Stimulated activated CD4-positive, alpha-beta T cell treated with anti-CD3 and anti-CD28 coated beads, Interleukin-4, amount 100 ng/mL, for 24 hours (primary cell): ENCODE measurements at regions not wholly inside any gene's neighbourhood (a gene's known extent, or its start where the extent isn't known, plus 50 kb on each side); places are given as distances from the start of the nearest gene placed in this dataset.

Experiments
- DNase-seq: peaks from one replicate; pipeline ENCODE4 v3.0.0-alpha.2; 2020

DNA sequence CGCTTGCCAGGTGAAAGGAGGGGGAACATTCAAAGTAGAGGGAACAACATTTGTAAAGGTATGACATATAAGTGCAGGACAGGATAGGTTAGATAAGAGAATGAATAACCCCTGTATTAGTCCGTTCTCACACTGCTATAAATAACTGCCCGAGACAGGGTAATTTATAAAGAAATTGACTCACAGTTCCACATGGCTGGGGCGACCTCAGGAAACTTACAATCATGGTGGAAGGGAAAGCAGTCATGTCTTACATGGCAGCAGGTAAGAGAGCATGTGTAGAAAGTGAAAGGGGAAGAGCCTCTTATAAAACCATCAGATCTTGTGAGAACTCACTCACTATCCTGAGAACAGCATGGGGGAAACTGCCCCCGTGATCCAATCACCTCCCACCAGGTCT, 223.8 kb downstream of the SOX9 start:
- no peak for DNase-seq

DNA sequence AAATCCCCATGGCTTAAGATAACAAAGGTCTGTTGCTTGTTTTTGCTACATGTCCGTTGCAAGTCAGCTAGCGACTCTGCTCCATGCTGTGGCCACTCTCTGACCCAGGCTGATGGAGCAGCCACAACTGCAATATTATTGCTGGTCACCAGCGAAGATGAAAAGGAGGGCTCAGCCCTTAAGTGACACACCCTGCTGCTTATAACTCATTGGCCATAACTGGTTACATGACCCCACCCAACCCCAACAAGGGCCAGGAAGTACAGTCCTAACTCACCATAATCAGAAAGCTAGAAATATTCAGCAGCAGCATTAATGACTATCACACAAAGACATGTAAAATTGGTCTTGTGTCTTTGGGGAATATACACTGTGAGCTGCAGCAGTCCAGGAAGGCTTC, 224.3 kb downstream of the SOX9 start:
- DNase-seq: no peak

DNA sequence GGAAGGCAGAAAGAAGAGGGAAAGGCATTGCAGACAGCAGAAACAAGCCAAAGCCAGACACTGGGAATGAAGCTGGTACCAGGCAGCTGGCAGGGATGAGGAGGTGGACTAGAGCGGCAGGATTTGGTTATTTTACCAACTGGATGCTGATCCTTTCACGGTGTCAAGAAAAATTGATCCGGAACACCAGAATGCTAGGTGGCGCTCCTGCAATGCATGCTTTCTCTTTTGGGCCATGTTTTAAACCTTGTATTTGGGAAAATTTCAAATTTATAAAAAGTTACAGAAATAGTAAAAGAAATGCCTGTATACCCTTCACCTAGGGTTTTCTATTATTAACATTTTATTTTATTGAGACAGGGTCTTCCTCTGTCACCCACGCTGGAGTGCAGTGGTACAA, 224.7 kb downstream of the SOX9 start:
- DNase-seq: no peak

DNA sequence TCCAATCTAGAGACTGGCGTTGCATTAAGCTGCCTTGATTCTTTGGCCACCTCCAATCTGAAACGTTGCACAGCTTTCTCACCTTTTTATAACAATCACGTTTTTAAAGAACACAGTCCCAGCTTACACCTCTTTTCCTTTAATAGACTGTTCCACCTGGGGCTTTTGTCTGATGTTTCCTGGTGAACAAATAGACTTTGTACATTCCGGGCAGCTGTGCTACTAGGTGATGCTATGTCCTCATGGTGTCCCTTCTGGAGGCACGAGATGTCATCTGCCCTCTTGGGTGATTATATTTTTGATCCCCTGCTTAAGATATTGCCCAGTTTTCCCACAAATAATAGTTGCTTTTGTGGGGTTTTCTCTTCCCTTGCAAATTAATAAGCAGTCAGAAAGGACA, 225.5 kb downstream of the SOX9 start:
- DNase-seq: no peak

DNA sequence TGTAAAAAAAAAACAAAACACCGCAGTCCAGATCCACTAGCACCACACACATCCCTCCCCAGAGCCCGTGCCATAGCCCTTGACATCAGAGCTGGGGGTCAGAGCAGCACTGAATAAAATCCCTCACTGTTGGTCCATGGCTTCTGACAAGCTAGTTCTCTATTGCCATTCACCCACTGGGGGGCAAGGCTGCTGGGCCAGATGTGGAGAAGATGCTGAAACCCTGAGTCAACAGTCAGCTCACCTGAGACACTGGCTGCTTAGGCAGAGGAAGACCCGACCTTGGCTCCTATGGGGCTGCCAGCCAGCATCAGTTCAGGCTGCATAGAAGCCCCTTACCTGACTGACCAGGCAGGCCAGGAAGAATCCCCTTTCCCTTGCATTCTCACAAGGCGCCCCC, 228.2 kb downstream of the SOX9 start:
- DNase-seq: no peak

DNA sequence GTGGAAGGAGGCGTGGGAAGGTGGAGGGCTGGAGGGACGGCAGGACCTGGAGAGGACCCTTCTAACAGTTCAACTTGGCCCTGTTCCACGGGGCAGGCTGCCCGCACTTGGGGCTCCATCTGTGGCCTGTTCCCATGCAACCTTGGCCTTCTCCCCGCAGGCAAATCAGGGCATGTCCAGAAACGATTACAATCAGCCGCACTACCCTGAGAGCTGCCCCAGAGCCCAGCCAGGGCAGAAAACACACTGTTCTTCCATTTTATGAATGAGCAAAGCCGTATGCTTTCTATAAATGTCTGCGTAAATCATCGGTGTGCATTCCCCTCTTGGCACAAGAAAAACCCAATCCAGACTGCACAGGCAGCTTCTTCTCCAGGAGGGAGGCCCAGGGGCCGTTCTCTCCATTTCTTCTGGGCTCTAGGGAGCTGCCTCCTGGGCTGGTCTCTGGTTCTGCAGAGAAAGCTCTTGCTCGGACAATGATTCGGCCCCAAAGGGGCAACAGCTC, 228.7 kb downstream of the SOX9 start:
- DNase-seq: no peak

DNA sequence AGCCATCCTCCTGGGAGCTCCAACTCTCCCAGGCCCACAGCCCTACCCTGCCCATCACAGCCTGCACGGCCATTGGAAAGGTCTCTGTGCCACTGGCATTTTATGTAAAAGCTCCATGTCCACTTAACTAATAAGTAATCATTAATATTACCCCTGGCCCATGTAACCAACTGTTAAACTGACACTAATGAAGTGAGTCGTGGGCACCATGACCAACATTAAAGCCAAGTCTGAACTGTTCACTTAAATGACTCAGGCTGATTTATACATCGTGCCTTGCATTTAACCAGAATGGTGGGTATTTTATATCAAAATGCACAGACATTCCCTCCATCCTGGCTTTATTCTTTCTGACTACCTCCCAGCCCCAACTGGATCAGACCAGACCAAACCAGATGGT, 229.3 kb downstream of the SOX9 start:
- DNase-seq: no peak

DNA sequence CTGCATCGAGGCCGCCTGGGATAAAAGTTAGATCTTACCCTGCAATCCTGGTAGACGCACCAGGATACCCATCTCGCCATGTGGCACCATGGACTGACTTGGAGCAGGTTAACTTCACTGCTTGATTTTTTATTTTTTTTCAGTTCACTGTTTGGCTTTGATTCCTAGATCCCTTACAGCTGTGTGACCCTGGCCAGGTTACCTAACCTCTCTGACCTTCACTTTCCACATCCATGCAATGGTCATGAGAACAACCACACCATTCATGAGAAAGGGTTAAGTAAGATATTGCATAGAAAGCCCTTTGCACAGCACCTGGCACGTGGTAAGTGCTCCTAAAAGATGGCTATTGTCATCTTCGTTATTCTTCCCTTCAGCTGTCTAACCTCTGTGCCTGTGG, 230.5 kb downstream of the SOX9 start:
- DNase-seq: no peak

DNA sequence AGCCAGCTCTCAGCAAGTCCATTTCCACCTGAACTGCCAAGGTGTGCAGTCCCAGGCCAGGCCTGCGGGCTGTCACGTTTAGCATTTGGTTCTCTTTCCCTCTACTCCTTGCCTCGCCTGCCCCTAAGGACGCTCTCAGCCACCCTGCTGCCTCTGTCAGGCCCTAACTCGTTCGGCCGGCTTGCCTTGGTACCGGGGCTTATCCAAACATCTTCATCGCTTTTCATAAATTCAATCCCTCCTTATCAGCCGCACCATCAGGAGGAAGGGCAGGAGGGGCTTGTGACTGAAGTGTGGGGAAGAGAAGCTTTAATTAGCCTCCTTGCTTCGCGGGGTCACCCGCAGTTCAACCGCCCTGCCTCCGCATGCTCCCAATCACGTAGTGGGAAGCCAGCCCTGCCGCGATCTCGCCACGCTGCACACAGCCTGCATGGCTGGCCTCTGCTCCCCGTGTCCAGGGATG, 231.1 kb downstream of the SOX9 start:
- DNase-seq: no peak

DNA sequence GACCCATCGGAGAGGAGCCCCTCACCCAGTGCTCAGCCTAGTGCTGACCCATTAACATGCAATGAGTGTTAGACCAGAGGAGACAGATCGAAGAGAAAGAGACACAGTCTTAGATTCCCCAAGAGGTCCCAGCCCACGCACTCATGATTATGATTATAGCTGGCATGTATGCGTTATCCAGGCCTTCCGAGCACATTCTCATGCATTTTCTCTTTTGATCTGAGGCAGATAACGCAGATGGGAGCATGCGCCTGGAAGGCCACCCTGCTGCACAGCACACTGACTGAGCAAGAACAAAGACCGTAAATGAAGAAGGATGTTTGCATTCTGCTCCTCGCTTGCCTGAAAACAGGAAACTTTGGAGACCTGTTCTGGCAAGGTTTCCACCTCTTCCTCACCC, 232.7 kb downstream of the SOX9 start:
- no peak for DNase-seq

DNA sequence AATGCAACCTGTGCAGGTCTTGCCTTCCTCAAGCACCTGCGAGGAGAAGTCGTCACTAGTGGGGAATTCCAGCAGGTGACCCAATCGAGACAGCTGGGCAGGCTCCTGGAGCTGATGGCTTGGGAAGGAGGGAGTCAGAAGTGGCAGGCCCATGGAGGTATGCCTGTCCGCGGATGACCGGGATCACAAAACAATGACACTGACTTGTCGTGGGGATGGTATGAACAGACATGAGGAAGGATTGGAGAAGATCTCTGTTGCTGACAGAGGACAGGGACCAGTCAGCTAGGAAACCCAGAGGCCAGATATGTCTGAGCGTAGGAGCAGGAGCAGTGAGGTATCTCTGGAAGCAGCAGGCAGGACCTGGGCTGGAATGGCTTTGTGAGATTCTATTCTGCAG, 233.3 kb downstream of the SOX9 start:
- no peak for DNase-seq

DNA sequence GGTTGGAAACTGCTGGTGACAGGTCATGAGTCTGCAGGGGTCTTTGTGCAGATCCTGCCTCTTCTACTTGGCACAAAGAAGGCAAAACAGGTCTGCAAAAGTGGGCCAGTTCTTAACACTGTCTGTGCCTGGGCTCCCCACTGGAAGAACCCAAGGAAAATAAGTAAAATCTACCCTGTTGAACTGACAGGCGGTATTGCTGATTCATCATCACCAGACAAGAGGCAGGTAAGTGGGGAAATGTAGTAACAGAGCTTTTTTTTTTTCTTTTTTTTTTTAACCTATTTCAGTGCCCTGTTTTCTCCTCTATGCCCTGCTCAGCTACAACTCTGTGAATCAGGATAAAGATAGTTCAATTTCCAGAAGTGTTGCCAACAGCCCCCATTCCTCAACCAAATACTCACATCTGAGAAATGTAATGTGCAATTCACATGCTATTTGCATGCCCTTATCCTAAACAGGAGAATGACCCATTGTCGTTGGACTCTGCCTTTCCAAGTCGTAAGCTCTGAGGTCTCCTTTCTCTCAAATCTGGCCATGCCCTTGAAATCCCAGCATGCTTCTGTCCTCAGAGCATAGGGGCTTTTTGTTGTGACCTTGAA, 237.0 kb downstream of the SOX9 start:
- DNase-seq: no peak

DNA sequence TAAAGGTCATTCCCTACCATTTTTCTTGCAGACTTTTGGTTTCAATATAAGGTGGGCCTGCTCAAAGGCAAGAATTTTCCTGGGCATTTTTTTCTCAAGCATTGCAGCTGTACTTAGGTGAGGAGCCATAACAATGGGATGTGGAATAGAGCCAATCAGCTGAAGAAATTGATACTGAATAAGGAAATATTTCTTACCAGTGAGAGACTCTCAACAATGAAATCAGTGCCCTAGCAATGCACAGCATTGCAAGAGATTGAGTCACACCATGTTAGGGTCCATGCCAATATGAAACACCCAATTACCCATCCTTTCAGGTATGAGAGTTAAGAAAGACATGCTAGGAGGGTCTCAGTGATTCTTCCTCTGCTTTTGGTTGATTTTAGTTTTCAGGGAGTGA, 237.6 kb downstream of the SOX9 start:
- DNase-seq: no peak

DNA sequence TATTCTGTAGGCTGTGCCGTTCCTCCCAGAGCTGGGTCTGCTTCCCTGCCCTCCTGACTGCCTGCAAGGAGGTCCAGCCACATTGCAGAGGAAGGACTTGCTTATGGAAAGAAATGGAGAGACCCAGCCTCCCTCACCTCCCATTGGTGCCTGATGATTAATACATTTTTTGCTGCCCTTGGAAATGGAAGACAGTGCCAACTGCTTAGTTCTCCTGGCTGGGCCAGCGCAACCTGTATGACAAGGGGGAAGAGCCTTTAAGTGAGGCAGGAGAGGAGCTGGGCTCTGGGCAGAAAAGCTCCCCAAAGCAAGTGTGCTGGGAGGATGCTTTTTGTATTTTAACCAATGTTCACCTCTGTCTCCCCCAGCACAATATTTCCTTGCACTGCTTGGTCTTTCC, 238.5 kb downstream of the SOX9 start:
- no peak for DNase-seq

DNA sequence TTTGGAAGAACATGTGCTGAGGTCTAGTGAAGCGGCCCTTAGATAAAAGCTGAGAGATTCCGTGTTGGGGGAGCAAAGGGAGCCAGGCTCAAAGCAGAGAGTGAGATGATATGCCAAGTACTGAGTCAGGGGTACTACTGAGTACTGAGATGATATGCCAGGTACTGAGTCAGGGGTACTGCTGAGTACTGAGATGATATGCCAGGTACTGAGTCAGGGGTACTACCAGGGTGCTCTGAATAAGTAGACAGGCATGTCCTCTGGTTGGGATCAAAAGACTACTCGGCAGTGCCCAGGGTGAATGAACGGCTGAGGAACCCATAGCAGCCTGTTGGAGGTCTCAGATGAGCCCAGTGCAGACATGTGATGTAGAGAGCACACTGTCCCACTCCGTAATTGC, 239.0 kb downstream of the SOX9 start:
- DNase-seq: no peak

DNA sequence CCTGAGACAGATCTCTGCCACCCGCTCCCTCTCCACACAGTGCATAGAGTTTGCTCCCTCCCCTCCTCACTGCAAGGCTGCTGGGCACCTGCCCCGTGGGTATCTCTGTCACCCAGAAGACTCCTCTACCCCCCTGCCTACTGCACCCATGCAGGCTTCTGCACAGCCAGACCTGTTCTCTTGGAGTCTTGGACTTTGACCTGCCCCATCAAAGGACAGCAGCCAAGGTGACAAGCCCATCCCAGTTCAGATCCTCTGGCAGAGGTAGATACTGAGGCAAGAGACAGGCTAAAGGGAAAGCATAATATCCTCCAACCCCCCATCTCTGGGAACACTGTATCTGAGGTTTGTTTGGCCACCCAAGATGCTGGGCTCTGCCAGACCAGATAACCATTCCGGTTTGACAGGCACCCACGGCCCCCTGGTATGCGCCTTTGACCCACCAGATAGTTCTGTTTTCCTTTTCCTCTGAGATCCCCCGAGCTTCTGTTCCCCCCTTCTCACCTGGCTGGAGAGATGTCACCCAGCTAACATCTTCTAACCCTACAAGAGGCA, 239.6 kb downstream of the SOX9 start:
- no peak for DNase-seq

DNA sequence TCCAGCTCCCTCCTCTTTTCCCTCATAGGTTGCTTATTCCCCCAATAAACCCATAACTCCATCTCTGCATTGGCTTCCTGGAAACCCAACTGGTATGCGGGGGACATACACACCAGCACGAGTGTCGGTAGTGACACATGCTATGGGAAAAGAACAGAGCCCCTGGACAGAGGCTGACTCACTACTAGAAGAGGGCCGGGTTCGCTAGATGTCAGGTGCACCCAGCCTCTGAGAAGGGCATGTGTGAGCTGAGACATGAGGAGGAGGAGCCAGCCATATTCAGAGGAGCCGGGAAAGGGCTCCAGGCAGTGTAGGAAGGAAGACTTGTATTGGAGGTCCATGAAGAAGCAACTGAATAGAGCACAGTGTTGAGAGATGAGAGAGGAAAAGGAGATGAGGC, 241.1 kb downstream of the SOX9 start:
- no peak for DNase-seq

DNA sequence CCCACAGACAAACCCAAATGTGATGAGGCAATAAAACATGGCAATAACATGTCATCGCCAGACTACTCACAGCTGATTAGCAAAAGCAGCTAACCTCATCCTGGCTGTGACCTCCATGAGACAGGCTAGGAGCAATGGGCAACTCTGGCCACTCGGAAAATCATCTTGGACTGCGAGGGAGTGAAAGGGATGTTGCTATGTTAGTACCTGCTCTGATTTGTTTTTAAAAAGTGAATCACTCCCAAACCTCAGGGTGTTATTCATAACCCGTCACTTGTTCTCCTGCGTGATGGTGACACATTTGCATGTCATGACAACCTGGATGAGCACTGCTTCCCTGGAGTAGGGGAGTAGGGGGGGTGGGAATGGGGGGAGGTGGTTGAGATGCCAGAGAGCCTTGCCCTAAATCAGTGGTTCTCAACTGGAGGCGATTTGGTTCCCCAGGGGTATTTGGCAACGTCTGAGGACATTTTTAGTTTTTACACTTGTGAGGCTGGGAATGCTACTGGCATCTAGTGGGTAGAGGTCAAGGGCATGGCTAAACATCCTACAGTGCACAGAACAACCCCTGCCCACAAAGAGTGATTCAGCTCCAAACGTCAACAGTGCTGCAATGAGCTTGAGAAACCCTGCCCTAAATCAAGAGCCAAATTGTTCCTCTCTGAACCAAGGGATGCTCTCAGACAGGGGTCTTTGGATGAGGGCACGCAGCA, 241.7 kb downstream of the SOX9 start:
- DNase-seq: no peak

DNA sequence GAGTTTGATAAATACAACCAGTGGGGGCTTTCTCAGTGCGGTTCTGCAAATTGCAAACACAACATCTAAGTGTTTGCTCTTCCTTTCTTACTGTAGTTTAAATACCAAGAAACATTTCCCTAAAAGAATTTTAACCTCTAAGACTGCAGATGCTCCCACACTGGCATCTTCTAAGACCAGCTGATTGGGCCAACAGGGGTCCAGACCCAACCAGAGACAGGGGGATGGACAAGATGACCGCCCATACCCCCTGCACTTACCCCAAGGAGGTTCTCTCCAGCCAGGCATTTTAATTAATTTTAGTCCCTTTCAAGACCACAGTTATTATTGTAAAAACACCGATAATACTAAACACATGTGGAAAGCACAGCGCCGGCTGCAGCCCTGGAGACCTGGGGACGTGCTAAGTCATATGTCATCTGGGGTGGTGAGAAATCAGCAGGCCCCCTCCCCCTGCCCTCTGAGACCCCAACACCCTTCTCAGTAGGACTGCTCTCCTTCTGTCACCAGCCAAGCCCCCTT, 242.3 kb downstream of the SOX9 start:
- DNase-seq: no peak

DNA sequence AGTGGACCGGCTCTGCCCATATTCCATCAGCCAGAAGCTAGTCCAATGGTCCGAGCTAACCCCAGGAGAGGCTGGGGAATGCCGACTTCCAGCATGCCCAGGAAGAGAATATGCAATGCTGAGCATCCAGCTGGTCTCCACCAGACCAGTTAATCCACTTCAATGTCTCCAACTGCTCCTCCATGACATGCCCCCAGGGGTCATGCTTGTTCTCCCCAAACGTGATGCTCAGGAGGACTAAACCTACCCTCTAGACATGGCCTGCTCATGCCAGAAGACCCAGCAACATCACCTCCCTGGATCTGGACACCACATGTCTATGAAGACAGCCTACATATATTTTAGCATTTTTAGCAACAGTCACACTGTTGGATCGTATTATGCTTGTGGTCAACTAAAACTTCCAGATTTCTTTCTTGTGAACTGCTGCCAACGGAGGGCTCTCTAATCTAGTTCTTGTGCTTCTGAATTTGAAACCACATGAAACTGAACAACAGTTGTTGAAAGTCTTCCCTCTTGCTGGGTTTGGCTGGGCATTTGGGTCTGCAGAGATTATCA, 245.1 kb downstream of the SOX9 start:
- no peak for DNase-seq

DNA sequence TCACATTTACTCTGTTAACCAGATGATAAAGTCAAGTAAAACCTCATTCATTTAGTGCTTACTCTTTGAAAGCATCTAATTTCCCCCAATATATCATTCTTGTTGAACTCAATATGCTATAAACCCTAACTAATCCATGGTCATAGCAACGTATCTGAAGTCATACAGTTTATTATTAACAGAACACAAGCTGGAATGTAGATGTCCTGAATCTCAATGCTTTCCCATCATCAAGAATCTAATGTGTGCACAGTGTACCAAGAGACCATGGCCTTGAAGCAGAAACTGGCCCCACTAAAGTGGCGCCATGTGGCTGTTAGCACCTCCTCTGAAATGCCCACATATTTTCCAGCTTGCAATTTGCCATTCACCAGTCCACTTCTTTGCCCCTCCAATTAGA, 245.8 kb downstream of the SOX9 start:
- DNase-seq: no peak

DNA sequence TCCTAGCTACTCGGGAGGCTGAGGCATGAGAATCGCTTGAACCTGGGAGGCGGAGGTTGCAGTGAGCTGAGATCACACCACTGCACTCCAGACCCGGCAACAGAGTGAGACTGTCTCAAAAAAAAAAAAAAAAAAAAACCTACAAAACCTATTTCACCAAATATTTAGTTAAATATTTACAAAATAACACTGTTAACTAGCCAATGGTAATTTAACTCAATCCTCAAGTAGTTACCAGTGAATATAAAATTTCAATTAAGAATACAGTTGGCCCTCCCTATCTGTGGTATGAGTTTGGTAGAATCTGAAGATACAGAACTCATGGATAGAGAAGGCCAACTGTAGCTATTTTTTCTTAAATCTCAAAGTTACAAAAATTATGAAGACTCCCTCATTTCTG, 247.4 kb downstream of the SOX9 start:
- no peak for DNase-seq

DNA sequence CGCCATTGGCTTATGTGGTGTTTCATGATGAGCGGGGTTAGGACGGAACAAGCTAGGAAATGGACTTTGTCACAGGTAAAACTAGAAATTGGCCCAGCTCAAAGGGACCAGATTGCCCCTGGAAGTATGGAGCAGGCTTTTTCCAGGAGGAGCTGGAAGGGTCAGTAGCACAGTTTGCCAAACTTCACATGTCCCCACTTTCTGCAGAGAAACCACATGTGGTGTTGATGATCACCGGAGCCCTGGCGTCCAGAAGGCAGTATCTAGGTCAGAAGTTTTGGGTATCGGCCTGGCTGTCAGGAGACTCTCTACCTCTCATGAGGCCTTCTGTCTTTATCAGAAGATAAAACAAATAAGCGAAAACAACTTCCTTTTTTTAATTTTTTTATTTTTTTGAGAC, 248.5 kb downstream of the SOX9 start:
- DNase-seq: no peak

DNA sequence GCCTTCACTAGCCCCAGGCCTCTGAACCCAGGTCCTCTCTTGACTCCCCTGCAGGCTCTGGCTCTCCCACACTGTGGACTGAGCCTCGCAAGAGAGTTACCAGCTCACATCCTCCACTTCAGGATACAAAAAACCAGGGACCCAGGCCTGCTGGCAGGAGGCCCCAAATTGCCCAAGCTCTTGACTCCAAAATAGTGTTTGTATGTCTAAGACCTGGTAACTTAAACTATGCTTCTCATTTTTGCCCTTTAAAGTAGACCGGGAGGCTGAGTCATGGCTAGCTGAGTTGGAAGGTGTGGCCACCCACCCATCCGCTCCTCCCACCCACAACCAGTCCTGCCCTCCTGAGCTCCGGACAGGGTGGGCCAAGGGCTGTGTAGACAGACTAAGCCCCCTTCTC, 250.0 kb downstream of the SOX9 start:
- no peak for DNase-seq
